Skeletal muscle tissue (tissue), 3 donors: ENCODE measurements at regions not wholly inside any gene's neighbourhood (a gene's known extent, or its start where the extent isn't known, plus 50 kb on each side); places are given as distances from the start of the nearest gene placed in this dataset.

Source experiments
- H3K27ac ChIP-seq: one replicate; pipeline ENCODE4 v1.7.0; 2013; ENCODE audit warnings: mild to moderate bottlenecking, low read depth, low read length, inconsistent platforms
- H3K27me3 ChIP-seq, 3 donors: one replicate each; pipeline ENCODE4 v1.7.0; 2013; ENCODE audit warnings: low read length in 3 of 3; ENCODE audit not compliant: control insufficient read depth in 3 of 3, insufficient read depth in 3 of 3
- H3K36me3 ChIP-seq, 3 donors: one replicate each; pipeline ENCODE4 v1.7.0; 2013; ENCODE audit warnings: low read length in 3 of 3; ENCODE audit not compliant: control insufficient read depth in 3 of 3, insufficient read depth in 3 of 3
- H3K4me1 ChIP-seq, 3 donors: one replicate each; pipeline ENCODE4 v1.7.0; 2013; ENCODE audit warnings: low read length in 3 of 3, mild to moderate bottlenecking in 3 of 3; ENCODE audit not compliant: control insufficient read depth in 3 of 3, insufficient read depth in 3 of 3
- H3K4me3 ChIP-seq, 3 donors: one replicate each; pipeline ENCODE4 v1.7.0; 2013; ENCODE audit warnings: low read length in 3 of 3
- H3K9ac ChIP-seq, 3 donors: one replicate each; pipeline ENCODE4 v1.7.0; 2013; ENCODE audit warnings: low read length in 3 of 3, mild to moderate bottlenecking in 3 of 3, moderate library complexity in 2 of 3, low read depth in 1 of 3
- H3K9me3 ChIP-seq, 3 donors: one replicate each; pipeline ENCODE4 v1.7.0; 2013; ENCODE audit warnings: low read length in 3 of 3; ENCODE audit not compliant: control insufficient read depth in 3 of 3
- donor health status: Osteomylitis.

- H3K9ac ChIP-seq: no peak overlapping the region
Measured at GRCh38 chr1:184255560-184255959, 131.3 kb upstream of the C1orf21 start.

DNA sequence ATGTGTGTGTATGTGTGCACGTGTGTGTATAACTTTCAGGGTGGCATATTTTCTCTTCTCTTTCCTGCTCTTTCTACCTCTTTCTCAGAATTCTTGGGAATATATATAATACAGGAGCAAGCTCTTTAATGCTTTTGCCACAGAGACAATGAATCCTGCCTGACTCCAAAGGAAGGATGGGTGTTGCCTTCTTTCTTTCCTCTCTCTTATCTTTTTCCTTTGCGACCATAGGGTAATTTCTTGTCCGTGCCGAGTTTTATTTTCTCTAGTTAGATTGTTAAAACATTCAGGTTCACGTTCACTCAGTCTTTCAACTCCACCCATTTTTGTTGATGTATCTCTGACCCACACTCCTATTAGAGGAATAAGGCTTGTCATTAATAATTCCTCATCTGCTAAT, 129.0 kb upstream of the C1orf21 start:
- H3K27ac ChIP-seq: no peak overlapping the region
- H3K9me3 ChIP-seq: no peaks in the 10 kb centered on the region
- no peak overlapping the region for H3K9ac ChIP-seq
- H3K4me1 ChIP-seq: peaks cover 0 to 5% (median 0%) of the 10 kb centered on the region in 3 donors
- H3K27me3 ChIP-seq: no peaks in the 10 kb centered on the region
- no peak overlapping the region for H3K4me3 ChIP-seq
- no peaks in the 10 kb centered on the region for H3K36me3 ChIP-seq

More at GRCh38 chr1:184255560-184255959, 131.3 kb upstream of the C1orf21 start:
- Histone ChIP-seq H3K36me3 (no peaks in the 10 kb centered on the region), H3K27me3 (no peaks in the 10 kb centered on the region), H3K9me3 (no peaks in the 10 kb centered on the region), H3K4me1 (peaks cover 0 to 5% (median 0%) of the 10 kb centered on the region in 3 donors), H3K4me3 (no peak overlapping the region), H3K27ac (no peak overlapping the region)

DNA sequence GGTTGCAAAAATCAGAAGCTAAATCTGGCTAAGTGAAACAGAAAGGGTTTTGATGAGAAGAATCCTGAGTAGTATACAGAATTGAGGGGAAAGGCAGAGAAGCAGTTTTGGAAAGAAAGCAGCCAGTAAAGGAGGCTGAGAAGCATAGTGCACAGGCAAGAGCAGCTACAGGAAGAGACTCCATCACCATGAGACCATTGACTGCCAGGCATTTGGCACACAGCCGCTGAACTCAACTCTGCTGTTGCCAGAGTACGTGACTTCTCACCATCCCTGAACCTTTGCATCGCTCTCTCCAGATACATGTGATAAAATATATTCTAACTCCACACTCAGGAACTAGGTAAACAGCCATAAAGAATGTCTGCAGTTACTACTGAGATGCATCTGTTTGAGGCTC, 128.3 kb upstream of the C1orf21 start:
- H3K9ac ChIP-seq: no peak overlapping the region
- H3K27ac ChIP-seq: no peak overlapping the region
- H3K36me3 ChIP-seq: no peaks in the 10 kb centered on the region
- H3K4me3 ChIP-seq: no peak overlapping the region
- H3K9me3 ChIP-seq: no peaks in the 10 kb centered on the region
- peaks cover 0 to 5% (median 0%) of the 10 kb centered on the region in 3 donors for H3K4me1 ChIP-seq
- H3K27me3 ChIP-seq: no peaks in the 10 kb centered on the region

GRCh38 chr1:184260382-184260781, 126.4 kb upstream of the C1orf21 start:
- H3K4me1 ChIP-seq: peaks cover 0 to 5% (median 0%) of the 10 kb centered on the region in 3 donors
- no peaks in the 10 kb centered on the region for H3K27me3 ChIP-seq
- no peak overlapping the region for H3K9ac ChIP-seq
- H3K27ac ChIP-seq: no peak overlapping the region
- H3K36me3 ChIP-seq: no peaks in the 10 kb centered on the region
- no peaks in the 10 kb centered on the region for H3K9me3 ChIP-seq
- H3K4me3 ChIP-seq: no peak overlapping the region

DNA sequence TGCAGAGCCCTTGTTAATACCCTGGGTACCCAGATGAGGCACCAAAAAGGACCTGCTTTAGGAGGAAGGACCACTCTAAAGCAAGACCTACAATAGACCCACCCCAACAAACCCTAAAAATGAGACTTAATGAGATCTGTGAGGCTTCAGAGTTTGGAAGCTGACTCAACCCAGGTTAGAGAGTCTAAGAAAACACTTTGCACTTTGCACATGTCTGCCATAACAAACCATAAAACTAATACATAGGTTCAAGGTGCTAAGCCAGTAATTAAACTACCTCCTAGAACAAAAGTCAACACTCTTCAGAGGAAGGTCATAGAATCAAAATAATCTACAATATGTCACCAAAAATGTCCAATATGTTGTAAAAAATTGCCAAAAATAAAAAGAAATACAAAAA, 124.7 kb upstream of the C1orf21 start:
- H3K9ac ChIP-seq: no peak overlapping the region
- no peak overlapping the region for H3K27ac ChIP-seq
- H3K27me3 ChIP-seq: no peaks in the 10 kb centered on the region
- H3K36me3 ChIP-seq: no peaks in the 10 kb centered on the region
- H3K4me3 ChIP-seq: no peak overlapping the region
- peaks cover 0 to 5% (median 0%) of the 10 kb centered on the region in 3 donors for H3K4me1 ChIP-seq
- no peaks in the 10 kb centered on the region for H3K9me3 ChIP-seq

GRCh38 chr1:184267747-184268146, 119.1 kb upstream of the C1orf21 start:
- Histone ChIP-seq H3K4me1 (no peaks in the 10 kb centered on the region), H3K9me3 (no peaks in the 10 kb centered on the region), H3K27ac (no peak overlapping the region), H3K4me3 (no peak overlapping the region), H3K27me3 (no peaks in the 10 kb centered on the region), H3K9ac (no peak overlapping the region), H3K36me3 (no peaks in the 10 kb centered on the region)

DNA sequence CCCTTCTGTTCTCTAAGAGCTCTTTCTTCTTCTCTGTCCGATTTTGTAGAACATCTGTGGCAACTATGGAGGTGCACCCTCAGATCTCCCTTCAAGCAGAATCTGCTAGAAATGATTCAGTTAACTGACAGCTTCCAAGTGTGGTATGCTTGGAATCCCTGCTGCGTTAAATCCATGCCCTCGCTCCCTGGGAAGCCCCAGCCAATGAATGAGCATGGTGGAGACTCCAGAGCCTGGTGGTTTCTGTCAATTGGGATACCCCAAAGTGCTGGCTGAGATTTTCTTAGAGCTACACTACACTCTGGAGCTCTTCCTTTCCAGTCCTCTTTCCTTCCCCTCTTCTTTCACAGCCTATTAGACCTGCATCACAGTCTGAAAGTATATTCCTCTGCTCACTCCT, 116.3 kb upstream of the C1orf21 start:
- H3K9me3 ChIP-seq: no peaks in the 10 kb centered on the region

DNA sequence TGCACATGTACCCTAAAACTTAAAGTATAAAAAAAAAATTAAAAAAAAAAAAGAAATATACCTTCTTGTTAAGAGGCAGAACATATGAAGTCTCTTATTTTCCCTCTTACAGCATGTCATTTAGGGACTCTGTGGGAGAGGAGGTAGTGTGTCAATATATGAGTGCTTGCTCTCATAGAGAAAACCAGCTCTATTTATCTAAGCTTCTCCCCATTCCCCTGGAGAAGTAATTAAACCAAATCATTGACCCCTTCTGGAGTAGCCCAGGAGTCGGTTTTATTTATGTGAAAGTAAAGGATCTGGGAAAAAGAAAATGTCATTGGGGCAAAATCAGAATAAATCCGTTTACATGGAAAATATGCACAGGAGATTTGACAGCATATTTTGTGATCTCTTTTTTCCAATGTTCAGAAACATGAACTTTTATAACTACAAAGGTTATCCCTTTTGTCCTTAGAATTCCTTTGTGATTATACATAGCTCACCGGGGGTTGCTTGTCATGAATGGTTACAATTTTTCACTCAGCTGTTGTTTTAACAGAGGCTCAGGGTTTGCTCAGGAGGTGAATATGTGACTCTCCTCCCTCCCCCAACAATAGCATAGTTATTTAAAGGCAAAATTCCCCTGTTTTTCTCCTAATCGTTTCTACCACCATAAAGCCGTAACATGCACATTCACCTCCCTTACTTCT, 114.5 kb upstream of the C1orf21 start:
- no peak overlapping the region for H3K27ac ChIP-seq
- H3K27me3 ChIP-seq: no peaks in the 10 kb centered on the region
- no peaks in the 10 kb centered on the region for H3K4me1 ChIP-seq
- no peaks in the 10 kb centered on the region for H3K9me3 ChIP-seq
- no peak overlapping the region for H3K4me3 ChIP-seq
- H3K9ac ChIP-seq: no peak overlapping the region
- no peaks in the 10 kb centered on the region for H3K36me3 ChIP-seq

More for the DNA sequence above, 116.3 kb upstream of the C1orf21 start:
- no peaks in the 10 kb centered on the region for H3K4me1 ChIP-seq
- H3K4me3 ChIP-seq: no peak overlapping the region
- H3K27me3 ChIP-seq: no peaks in the 10 kb centered on the region
- no peak overlapping the region for H3K27ac ChIP-seq
- no peaks in the 10 kb centered on the region for H3K36me3 ChIP-seq
- H3K9ac ChIP-seq: no peak overlapping the region

DNA sequence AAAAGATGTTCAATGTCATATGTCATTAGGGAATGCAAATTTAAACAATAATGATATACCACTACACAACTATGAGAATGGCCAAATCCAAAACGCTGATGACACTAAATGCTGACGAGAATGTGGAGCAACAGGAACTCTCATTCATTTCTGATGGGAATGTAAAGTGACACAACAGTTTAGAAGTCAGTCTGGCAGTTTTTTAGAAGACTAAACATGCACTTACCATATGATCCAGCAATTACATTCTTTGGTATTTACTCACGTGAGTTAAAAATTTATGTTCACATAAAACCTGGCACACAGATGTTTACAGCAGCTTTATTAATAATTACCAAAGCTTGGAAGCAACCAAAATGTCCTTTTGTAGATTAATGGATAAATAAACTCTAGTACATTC, 110.4 kb upstream of the C1orf21 start:
- H3K36me3 ChIP-seq: no peaks in the 10 kb centered on the region
- H3K4me3 ChIP-seq: no peak overlapping the region
- H3K9me3 ChIP-seq: no peaks in the 10 kb centered on the region
- H3K27me3 ChIP-seq: no peaks in the 10 kb centered on the region
- H3K9ac ChIP-seq: no peak overlapping the region
- no peak overlapping the region for H3K27ac ChIP-seq
- no peaks in the 10 kb centered on the region for H3K4me1 ChIP-seq

DNA sequence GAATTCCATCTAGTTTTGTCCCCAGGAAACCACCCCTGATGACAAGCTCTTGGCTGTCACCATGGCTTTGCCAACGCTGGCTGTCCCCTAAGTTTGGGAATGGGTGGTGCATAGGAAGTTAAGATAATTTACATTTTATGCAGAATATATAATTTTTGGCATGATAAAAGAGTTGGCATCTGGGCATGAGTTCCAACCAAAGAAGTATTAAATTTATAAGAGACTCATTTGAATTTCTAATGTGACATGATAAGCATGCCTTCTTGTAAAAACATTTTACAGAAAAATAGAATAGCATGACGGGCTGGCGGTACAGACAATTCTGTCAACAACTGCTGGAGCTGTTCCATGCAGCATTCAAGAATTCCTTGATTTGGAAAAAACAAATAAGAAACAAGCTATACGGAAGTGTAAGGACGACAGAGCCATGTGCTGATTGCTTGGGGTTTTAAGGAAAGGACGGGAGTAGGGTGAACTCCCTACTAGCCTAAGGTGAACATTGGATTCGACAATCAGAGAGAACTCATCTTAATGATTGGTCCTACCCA, 106.8 kb upstream of the C1orf21 start:
- Histone ChIP-seq H3K9me3 (no peaks in the 10 kb centered on the region), H3K36me3 (no peaks in the 10 kb centered on the region), H3K27me3 (no peaks in the 10 kb centered on the region), H3K4me1 (peaks cover 10 to 14% (median 11%) of the 10 kb centered on the region in 3 donors), H3K9ac (no peak overlapping the region), H3K4me3 (no peak overlapping the region), H3K27ac (no peak overlapping the region)
